Mucosa of gallbladder (tissue), 1 donor: ENCODE measurements at regions not wholly inside any gene's neighbourhood (a gene's known extent, or its start where the extent isn't known, plus 50 kb on each side); places are given as distances from the start of the nearest gene placed in this dataset.

Experiments used
- DNase-seq: peaks from one replicate; pipeline ENCODE4 v3.0.0-alpha.2; 2020; ENCODE audit warnings: low spot score
- donor health status: DM: no; HTN: no; CAD: no.

DNA sequence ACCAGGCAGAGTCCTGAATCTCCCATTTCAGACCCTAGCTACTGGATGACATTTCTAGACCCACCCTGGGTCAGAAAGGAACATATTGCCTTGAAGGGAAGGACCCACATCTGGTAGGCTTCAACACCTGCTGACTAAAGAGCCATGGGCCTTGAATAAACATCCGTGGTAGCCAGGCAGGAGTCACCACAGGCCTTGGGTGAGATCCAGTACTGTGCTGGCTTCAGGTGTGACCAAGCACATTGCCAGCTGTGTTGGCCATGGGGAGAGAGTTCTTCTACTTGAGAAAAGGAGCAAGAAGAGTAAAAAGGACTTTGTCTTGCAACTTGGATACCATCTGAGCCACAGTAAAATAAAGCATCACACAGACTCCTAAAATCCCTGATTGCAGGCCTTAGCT is 332.6 kb downstream of the SLC16A7 start:
- no peak for DNase-seq

DNA sequence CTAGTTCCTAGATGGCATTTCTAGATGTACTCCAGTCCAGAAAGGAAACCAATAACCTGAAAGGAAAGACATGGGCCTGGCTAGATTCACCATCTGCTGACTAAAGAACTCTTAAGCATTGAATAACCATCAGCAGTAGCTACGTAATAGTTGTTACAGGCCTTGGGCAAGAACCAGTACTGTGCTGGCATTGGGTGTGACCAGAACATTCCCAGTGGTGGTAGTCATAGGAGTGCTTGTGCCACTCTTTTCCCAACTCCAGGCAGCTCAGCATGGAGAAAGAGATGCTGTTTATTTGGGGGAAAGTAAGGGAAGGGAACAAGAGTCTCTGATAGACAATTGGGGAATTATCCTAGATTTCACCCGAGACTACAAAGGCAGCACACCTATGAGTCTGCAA is 333.3 kb downstream of the SLC16A7 start:
- DNase-seq, result no peak

DNA sequence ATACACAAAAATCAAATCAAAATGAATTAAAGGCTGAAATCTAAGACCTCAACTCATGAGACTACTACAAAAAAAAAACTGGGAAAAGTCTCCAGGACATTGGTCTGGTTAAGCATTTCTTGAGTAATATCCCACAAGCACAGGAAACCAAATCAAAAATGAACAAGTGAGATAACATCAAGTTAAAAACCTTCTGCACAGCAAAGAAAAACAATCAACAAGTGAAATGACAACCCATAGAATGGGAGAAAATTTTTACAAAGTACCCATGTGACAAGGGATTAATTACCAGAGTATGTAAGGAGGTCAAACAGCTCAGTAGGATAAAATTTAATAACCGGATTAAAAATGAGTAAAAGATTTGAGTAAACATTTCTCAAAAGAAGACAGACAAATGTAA is 338.7 kb downstream of the SLC16A7 start:
- DNase-seq, result no peak

DNA sequence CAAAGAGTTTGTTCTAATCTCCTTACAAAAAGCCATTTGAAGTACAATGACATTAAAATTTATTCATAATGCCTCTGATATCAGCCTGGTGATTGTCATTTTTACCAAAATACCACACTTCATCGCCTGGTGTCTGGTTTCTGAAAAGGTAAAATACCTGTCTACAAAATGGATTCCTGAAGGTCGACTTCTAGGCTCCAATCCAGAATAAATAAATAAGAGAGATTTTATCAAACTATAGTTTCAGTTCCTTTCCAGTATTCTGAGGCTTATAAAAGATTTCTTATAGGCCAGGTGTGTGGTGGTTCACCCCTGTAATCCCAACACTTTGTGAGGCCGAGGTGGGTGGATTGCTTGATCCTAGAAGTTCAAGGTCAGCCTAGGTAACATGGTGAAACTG is 340.7 kb downstream of the SLC16A7 start:
- no peak for DNase-seq

DNA sequence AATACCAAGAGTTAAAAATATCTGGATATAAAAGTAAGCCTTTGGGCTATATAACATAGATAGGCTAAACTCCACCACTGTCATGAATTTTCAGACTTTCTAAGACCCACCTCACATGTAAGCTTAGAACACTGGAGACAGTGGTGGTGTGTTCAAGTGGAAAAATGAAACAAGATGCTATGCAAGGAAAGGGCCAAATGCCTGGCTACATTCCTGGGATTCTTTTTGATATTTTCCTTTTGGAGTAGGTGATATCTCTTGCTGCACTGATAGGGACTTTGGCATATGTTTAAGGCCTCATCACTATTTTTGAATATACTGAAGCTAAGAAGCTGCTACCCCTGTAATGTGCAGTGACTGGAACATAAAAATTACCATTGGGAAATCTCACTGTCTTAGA is 341.3 kb downstream of the SLC16A7 start:
- DNase-seq, result no peak

DNA sequence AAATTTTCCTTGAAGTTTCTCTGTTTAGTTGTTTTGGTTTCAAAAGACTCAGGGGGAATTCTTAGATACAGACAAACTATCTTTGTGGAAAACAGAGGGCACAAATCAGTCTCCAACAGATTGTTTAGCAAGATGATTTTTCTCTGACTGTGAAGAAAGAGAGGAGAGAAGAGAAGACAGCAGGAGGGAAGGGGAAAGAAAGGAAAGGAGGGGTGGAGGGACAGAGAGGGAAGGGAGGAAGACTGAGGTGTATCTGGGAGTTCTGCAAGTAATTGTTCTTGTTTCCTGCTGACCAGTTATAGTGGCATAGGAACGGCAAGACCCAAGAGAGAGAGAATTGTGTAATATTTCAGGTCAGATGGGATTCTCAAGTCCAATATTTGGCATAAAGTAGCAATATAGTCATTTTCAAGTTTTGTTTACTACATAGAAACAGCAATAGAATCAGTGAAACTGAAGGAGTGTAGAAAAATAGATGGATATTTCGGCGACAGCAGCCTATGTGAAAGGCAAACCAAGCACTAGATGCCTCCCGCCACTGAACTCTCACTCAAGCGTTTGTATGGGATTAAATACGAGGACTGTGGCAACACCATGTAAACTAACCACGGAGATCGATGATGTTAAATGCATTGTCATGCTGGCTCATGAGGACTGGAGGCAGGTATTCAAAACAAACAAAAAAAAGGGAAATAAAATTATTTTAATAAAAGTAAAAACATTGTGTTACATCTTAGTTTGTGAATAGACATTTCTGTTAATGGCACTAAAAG is 342.5 kb downstream of the SLC16A7 start:
- no peak for DNase-seq

DNA sequence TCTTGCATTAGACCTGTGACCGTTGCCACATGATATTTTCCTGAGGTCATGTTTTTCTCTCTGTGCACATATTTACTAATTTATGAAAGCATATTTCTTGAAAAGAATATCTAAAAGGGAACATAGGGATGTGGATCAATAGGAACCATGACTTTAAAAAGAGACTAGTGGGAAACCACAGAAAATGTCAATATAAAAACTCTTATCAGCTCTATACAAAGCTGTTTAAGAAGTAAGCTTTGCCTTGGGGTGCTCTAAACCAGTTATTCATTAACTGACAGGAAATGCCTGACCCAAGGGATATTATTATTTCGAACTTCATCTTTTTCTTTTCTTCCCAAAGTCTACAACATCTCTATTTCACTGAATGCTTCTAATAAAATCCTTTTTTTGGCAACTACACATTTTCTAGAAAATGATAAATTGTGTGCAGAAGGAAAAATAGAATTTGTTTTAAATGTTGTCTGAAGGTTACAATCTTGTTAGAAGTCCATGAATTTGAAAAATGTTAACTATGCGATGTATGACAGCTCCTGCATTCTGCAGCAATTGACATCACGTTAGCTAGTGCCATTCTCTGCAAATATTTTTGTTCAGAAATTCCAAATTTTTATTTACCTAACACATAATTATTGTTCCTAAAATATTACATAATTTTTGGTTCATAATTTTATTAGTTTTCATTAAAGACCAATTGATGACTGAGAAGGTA is 345.0 kb downstream of the SLC16A7 start:
- no peak for DNase-seq

DNA sequence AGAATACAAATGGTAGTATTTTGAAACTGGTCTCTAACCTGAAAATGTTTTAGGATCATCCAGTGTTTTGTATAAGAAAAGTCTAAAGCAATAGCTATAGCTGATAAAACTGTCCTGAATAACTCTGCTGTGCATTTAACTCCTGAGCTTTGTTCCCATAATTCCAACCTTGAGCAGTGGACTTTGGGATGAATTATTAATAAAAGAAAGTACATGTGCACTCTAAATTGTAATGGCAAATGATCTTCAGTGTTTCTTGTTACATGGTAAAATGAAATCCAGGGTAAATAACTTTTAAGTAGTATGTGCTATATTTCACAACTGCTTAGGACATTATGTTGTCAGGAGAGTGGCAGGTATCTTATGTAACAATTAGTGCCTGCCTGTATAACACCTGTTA is 345.6 kb downstream of the SLC16A7 start:
- DNase-seq, result no peak

DNA sequence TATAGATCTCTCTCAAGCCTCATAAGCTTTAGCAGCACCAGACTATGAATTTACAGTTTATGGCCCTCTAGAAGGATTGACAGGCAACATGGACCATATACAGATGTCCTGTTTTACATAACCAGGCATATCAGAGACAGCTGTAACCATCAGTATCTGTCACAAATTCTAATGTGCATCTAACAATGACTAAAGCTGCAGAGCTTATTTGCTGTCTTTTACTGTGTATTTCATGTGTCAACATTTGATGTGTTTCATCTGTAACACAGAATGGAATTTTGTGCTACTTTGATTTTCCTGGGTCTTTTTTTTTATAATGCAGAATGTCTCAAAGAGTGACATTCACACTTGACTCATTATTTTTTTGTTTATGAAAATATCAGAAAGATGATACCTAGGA is 348.3 kb downstream of the SLC16A7 start:
- no peak for DNase-seq

DNA sequence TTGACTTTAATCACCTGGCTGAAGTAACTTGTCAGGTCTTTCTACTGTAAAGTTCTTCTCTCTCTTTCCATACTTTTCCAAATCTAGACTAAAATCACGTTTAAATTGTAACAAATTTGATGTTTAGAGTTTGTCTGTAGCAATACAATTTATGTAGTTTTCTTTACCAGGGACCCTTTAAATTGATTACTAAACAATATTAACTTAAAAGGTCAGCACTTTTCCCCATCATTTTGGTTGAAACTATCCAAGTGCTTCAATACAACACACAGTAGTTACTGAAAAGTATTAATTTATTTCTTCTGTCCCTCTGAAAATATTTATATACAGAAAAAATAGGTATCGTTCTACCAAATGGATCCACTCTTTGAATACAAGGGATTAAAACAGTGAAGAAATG is 350.8 kb downstream of the SLC16A7 start:
- DNase-seq, result no peak

DNA sequence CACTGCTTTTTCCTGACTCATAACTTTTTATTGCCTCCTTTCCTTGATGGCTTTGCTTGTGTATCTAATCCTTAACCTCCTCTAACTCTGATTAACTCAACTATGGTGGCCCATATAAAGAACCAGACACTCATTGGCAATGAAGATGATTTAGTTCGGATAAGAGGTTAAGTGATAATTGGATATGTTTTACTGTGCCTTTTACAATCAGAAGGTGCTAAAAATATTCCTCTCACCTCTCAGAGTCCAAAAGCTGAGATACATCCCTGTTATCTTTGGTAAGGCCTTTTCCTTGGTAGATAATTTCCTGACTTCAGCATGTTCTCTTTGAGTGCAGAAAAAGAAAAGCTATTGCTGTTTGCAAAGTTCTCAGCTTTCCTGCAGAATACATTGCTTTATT is 367.7 kb downstream of the SLC16A7 start:
- no peak for DNase-seq

DNA sequence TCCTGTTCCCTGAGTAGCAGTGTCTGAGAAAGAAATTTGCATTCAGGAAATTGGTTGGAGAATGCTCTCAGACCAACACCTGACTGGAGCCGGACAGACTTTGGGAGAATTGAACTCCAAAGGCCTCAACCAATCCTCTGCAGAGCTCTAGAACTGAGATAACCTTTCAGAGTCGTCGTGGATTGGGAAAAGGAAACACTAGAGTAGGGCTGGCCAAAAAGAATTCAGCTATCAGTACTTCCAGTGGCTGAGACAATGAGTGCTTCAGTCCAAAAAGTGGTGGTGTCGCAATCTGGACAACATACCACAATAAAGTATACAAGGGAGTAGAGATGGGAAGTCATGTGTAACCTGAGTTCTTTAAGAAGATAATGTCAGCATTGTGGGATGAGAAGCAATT is 377.1 kb downstream of the SLC16A7 start:
- no peak for DNase-seq

DNA sequence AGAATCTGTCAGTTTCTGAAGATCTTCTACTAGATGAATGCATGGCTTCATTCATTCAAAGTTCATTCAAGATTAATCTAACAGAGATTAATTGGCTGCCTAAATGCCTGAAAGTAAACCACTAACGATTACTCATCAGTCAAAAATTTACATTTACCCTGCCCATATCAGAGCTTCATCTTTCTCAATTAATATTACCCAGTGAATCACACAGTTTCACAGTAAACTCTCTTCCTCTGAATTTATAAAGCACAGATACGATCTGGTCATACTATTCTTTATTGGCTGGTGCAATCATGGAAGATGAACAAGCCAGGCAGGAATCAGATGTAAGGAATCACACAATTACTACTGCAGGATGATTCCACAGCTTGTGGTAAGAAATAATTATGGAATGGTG is 377.7 kb downstream of the SLC16A7 start:
- no peak for DNase-seq

DNA sequence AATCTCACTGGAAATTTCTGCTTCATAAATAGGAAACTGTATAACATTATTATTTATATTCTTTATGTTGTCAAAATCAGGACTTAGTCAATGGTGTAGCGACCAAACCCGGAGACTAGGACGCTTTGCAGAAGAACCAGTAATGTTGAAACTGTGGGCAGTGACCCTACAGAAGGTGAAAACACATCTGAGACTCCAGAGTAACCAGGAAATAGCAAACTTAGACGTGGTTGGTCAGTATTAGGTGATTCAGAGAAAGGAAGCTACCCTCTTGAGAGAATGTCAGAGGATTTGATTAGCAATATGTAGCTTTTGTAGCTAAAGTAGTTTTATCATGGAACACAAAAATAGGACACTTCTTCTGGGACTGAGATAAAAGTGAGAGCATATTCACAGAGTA is 381.9 kb downstream of the SLC16A7 start:
- no peak for DNase-seq

DNA sequence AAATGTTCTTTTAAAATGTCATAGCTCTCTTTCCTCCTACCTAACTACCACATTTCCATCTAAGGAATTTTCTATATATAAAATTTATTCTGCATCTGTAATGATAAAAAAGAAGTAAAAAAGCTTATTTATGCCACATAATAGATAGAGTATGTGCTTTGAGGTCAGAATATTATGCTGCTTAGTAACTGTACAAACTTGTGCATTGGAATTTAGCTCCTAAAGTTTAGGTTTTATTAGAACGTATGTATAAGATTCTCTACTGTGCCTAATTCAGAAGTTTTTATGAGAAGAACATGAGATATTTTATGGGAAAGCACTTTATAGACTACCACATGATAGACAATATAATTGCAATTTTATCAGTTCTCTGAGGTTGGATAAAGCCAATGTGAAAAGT is 384.6 kb downstream of the SLC16A7 start:
- DNase-seq, result no peak

DNA sequence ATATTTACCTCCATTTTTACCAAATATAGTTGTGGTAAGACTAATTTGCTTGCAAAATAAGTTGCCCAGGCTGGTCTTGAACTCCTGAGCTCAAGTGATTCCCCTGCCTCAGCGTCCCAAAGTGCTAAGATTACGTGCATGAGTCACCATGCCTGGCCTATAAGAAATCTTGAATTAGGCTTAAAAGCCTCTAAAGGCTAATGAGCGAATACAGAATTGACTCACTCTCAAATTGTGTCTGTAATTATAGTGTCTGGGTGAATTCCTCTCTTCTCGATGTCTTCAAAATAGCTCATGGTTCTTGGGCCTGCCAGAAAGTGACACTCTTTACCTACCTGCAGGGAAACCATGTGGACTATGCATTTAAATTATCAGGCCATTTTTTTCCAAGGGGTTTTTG is 403.5 kb downstream of the SLC16A7 start:
- DNase-seq, result no peak

DNA sequence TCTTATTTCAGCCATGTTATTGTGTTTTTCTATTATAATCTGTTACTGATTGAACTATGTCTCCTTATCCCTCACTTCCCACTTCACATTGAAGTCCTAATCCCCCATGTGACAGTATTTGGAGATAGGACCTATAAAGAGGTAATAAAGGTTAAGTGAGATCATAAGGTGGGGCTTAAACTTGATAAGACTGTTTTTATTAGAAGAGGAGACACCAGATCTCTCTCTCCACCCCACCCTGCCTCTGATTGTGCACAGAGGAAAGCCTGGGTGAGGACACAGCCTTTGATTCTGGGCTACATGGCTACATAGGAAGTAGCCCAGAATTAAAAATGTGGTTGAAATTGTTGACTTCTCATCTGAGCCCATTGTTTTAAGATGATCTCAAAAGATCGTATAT is 414.7 kb downstream of the SLC16A7 start:
- DNase-seq, result no peak

DNA sequence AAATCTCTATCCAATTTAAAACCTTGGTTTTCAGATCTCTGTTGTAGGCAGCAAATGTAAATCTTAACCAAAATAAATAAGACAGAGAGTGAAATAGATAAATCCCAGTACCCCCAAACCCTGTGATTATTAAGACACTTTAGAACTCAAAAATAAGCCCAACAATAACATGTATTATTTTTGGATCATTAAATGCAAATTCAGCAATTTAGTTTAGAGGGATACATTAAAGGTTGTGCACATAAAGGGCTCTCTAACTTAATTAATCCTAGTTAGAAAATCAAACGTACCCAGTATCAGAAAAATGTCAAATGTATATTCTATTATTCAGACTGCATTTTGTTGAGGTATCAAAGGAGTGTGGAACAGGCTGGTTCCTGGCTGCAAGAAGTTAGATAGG is 416.8 kb downstream of the SLC16A7 start:
- no peak for DNase-seq

DNA sequence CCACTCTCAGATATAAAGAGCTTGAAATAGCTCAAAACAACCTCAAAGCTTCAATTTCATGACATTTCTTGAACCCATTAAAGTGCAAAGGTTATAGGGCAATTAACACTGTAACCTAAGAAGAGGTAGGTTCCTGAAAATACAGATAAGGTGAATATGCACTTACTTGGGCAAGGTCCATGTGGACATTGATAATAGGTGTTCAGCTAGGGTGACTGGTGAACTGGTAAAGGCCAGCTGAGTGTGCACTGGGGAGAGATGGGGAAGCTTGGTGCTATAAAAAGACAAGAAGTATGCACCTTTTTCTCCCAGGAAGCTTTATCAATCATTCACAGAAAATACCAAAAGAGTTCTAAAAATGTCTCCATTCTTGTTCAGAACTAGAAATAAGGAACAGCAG is 418.6 kb downstream of the SLC16A7 start:
- no peak for DNase-seq

DNA sequence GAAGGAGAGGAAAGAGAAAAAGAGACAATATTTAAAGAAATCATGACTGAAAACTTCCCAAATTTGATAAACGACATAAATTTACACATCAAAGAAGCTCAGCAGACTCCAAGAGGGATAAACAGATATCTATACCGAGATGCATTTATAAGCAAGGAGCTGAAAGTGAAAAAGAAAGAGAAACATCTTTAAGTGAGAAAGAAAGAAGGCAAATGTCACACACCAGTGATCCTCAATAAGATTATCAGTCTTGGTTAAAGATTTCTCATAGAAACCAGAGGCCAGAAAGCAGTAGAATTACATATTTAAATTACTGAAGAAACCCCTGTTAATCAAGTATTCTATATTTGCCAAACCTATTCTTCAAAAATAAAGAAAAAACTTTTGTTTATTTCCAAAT is 424.2 kb downstream of the SLC16A7 start:
- DNase-seq, result no peak

DNA sequence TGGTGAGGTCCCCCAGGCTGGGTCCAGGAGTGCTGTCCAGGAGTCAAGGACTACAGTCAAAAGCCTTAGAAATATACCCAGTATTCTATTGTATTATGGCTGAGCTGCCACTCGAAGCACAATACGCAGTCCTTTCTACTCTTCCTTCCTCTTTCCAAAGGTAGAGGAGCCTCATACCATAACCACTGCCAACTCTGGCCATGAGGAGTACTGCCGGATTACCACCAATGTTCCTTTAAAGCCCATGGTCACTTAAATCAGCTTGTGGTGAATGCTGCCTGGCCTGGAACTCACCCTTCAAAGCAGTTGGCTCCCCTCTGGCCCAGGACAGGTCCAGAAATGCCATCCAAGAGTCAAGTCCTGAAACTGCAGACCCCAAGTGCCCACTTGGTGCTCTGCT is 425.4 kb downstream of the SLC16A7 start:
- no peak for DNase-seq

DNA sequence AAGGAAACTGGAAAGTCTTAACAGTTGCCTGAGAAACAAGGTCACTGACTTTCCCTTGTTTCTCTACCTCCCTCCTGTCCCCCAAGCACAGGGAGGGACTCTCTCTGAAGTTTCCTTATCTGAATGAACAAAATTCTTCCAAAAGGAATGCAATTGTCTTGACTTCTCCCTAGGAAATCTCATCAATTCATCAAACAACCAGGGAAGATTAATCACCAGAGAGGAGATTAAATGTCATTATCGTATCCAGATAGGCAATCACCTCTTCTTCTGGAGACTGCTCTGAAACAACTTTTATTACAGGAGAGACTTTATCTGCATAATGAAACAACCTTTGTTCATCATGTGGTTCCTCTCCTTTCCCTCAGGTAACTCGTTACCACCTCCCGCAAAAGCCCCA is 431.4 kb downstream of the SLC16A7 start:
- no peak for DNase-seq

DNA sequence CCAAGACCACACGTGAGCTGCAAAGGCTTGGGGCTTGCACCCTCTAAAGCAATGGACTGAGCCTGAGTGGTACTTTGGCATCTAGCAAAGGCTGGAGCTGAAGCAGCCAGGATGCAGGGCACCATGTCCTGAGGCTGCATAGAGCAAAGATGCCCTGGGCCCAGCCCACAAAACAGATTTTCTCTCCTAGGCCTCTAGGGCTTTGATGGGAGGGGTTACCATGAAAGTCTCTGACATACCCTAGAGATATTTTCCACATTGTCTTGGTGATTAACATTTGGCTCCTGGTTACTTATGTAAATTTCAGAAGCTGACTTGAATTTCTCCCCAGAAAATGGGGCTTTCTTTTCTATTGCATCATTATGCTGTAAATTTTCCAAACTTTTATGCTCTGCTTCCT is 438.3 kb downstream of the SLC16A7 start:
- no peak for DNase-seq

DNA sequence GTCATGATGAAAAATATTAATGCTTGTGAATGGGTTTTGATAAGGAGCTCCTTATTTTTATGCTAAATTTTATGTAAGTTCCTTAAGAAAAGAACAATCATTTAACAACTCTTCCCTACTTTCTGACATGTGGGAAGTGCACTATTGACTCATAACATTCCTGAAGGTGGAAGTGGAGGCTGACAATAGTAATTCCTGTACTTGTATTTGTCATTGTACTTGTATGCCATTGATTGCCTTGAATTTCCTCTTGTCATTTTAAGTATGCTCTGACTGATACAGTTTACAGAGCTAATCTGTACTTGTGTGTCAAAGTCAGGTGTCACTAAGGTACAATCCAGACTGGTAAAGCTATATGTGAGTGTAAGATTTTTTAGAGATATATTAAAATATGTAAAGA is 440.0 kb downstream of the SLC16A7 start:
- no peak for DNase-seq
